Caco-2 (cell line): ENCODE measurements at regions not wholly inside any gene's neighbourhood (a gene's known extent, or its start where the extent isn't known, plus 50 kb on each side); places are given as distances from the start of the nearest gene placed in this dataset.

Experiments
- BruUV-seq: library from RNA; stranded (reverse); fragments of 400-500 nt; replicated peaks from 2 replicates; lab custom pipeline; 2021; lab: Mats Ljungman, UMichigan
- CTCF ChIA-PET: fragments of 300-600 bp; sonication (Branson Sonifier 250); formaldehyde crosslinking; loops from one replicate; lab custom pipeline; 2022; ENCODE audit warnings: antibody characterized with exemption; lab: Charles Lee
- POLR2A ChIA-PET: fragments of 300-600 bp; sonication (Branson Sonifier 250); formaldehyde crosslinking; loops from one replicate; lab custom pipeline; 2022; ENCODE audit warnings: antibody characterized with exemption; lab: Charles Lee
- DNase-seq, 2 experiments: peaks; one replicate each; pipeline versions ENCODE4 v3.0.0 to v3.0.0-alpha.2; 2020 to 2022
- H3K27me3 ChIP-seq: replicated peaks from 2 replicates; pipeline ENCODE4 v1.6.0; 2011; ENCODE audit warnings: low read length; ENCODE audit not compliant: control insufficient read depth, insufficient read depth
- H3K36me3 ChIP-seq: 2 replicates; pipeline ENCODE4 v1.5.1; 2011; ENCODE audit warnings: low read length; ENCODE audit not compliant: control insufficient read depth, insufficient read depth
- H3K4me1 ChIP-seq: fragments of 250-450 bp; sonication (Bioruptor Pico); 2 replicates; pipeline ENCODE4 v1.5.1; 2020; ENCODE audit warnings: mild to moderate bottlenecking
- H3K4me3 ChIP-seq: 2 replicates; pipeline ENCODE4 v1.5.1; 2011; ENCODE audit warnings: low read depth, mild to moderate bottlenecking, control low read depth, low read length
- H3K9me3 ChIP-seq: fragments of 250-450 bp; sonication (Bioruptor Pico); 2 replicates; pipeline ENCODE4 v1.5.1; 2020; ENCODE audit warnings: mild to moderate bottlenecking, moderate library complexity
- H3K27ac Mint-ChIP-seq: one replicate; pipeline ENCODE4 v1.8.0; 2022; ENCODE audit warnings: mixed read lengths; ENCODE audit not compliant: unreplicated experiment
- H3K27me3 Mint-ChIP-seq: one replicate; pipeline ENCODE4 v1.8.0; 2022; ENCODE audit warnings: mixed read lengths; ENCODE audit not compliant: insufficient read depth, unreplicated experiment
- H3K36me3 Mint-ChIP-seq: one replicate; pipeline ENCODE4 v1.8.0; 2022; ENCODE audit warnings: mild to moderate bottlenecking, mixed read lengths; ENCODE audit not compliant: insufficient read depth, unreplicated experiment
- H3K4me1 Mint-ChIP-seq: one replicate; pipeline ENCODE4 v1.8.0; 2022; ENCODE audit warnings: low read depth, mixed read lengths; ENCODE audit not compliant: unreplicated experiment
- H3K4me3 Mint-ChIP-seq: one replicate; pipeline ENCODE4 v1.8.0; 2022; ENCODE audit warnings: mild to moderate bottlenecking, moderate library complexity, mixed read lengths; ENCODE audit not compliant: unreplicated experiment
- H3K9me3 Mint-ChIP-seq: one replicate; pipeline ENCODE4 v1.8.0; 2022; ENCODE audit warnings: mixed read lengths; ENCODE audit not compliant: unreplicated experiment
- CTCF ChIP-seq, 2 experiments: fragments of 200-600 bp in 1 of 2; IDR thresholded peaks; 1 replicate in 1 of 2; 2 replicates in 1 of 2; pipeline versions ENCODE4 v1.5.1 to v1.8.0; 2011 to 2022; ENCODE audit warnings: antibody characterized with exemption in 1 of 2, control low read depth in 1 of 2, inconsistent platforms in 1 of 2, low read depth in 1 of 2, low read length in 1 of 2, mild to moderate bottlenecking in 1 of 2, moderate library complexity in 1 of 2; ENCODE audit not compliant: insufficient read depth in 1 of 2, severe bottlenecking in 1 of 2, unreplicated experiment in 1 of 2
- intact Hi-C: fragments of 100-400 bp; cut with micrococcal nuclease; formaldehyde crosslinking; loops from one replicate; pipeline ENCODE4 v1.10.0; 2022; ENCODE audit not compliant: unreplicated experiment

- H3K36me3 Mint-ChIP-seq, result no peaks in the 10 kb centered on the region
- no TSS peak for BruUV-seq
Measured at GRCh38 chr15:95182091-95182490, 950.7 kb downstream of the MCTP2 start.

GRCh38 chr15:95192923-95193322 is 961.6 kb downstream of the MCTP2 start:
- CTCF ChIA-PET, result no interaction called here
- Mint-ChIP-seq H3K9me3 (no peaks in the 10 kb centered on the region), H3K27me3 (peaks cover 5% of the 10 kb centered on the region), H3K36me3 (no peaks in the 10 kb centered on the region), H3K4me1 (no peaks in the 10 kb centered on the region), H3K4me3 (no peak overlapping the region), H3K27ac (no peak overlapping the region)
- no peaks in the 10 kb centered on the region for H3K9me3 ChIP-seq
- H3K4me3 ChIP-seq, result no peak overlapping the region
- no peak for TF ChIP-seq CTCF (IDR thresholded peaks at IDR 0.05; ENCODE audit: insufficient read depth in 1 of 2, low read depth in 1 of 2, low read length in 1 of 2, severe bottlenecking in 1 of 2, unreplicated experiment in 1 of 2)
- no peaks in the 10 kb centered on the region for H3K27me3 ChIP-seq
- no peaks in the 10 kb centered on the region for H3K36me3 ChIP-seq
- DNase-seq, result no peak
- no TSS peak for BruUV-seq
- H3K4me1 ChIP-seq, result no peaks in the 10 kb centered on the region
- POLR2A ChIA-PET, result no interaction called here
- intact Hi-C loops, result no loop called here

More at GRCh38 chr15:95182091-95182490, 950.7 kb downstream of the MCTP2 start:
- Mint-ChIP-seq H3K9me3 (peaks cover 14% of the 10 kb centered on the region), H3K27me3 (no peaks in the 10 kb centered on the region), H3K4me3 (no peak overlapping the region), H3K4me1 (no peaks in the 10 kb centered on the region), H3K27ac (no peak overlapping the region)
- CTCF ChIA-PET, result no interaction called here
- Histone ChIP-seq H3K27me3 (no peaks in the 10 kb centered on the region), H3K9me3 (0 out of 2 replicates have a peak, but pooled peaks cover 3% of the 10 kb centered on the region), H3K4me3 (no peak overlapping the region), H3K4me1 (no peaks in the 10 kb centered on the region), H3K36me3 (no peaks in the 10 kb centered on the region)
- POLR2A ChIA-PET, result no interaction called here
- no peak for TF ChIP-seq CTCF (IDR thresholded peaks at IDR 0.05; ENCODE audit: insufficient read depth in 1 of 2, low read depth in 1 of 2, low read length in 1 of 2, severe bottlenecking in 1 of 2, unreplicated experiment in 1 of 2)
- intact Hi-C loops, result no loop called here
- DNase-seq, result no peak

- H3K27me3 Mint-ChIP-seq, result peaks cover 5% of the 10 kb centered on the region
- POLR2A ChIA-PET, result no interaction called here
- CTCF ChIA-PET, result no interaction called here
Measured at GRCh38 chr15:95194746-95195145, 963.4 kb downstream of the MCTP2 start.

More at GRCh38 chr15:95194746-95195145, 963.4 kb downstream of the MCTP2 start:
- Histone ChIP-seq H3K9me3 (no peaks in the 10 kb centered on the region), H3K36me3 (no peaks in the 10 kb centered on the region), H3K27me3 (no peaks in the 10 kb centered on the region), H3K4me3 (no peak overlapping the region), H3K4me1 (no peaks in the 10 kb centered on the region)
- intact Hi-C loops, result no loop called here
- no peaks in the 10 kb centered on the region for H3K4me1 Mint-ChIP-seq
- no peak overlapping the region for H3K4me3 Mint-ChIP-seq
- no peak for TF ChIP-seq CTCF (IDR thresholded peaks at IDR 0.05; ENCODE audit: insufficient read depth in 1 of 2, low read depth in 1 of 2, low read length in 1 of 2, severe bottlenecking in 1 of 2, unreplicated experiment in 1 of 2)
- no TSS peak for BruUV-seq
- H3K9me3 Mint-ChIP-seq, result peaks cover 9% of the 10 kb centered on the region
- no peak for DNase-seq
- H3K27ac Mint-ChIP-seq, result no peak overlapping the region
- no peaks in the 10 kb centered on the region for H3K36me3 Mint-ChIP-seq
